GM13977 (cell line): ENCODE measurements at regions not wholly inside any gene's neighbourhood (a gene's known extent, or its start where the extent isn't known, plus 50 kb on each side); places are given as distances from the start of the nearest gene placed in this dataset.

Source experiments
- DNase-seq: peaks from one replicate; pipeline ENCODE4 v3.0.0; 2012; ENCODE audit warnings: low spot score
- in situ Hi-C: fragments of 300-500 bp; cut with MboI; formaldehyde crosslinking; loops from one replicate; pipeline ENCODE4 v1.12.0; 2022; ENCODE audit warnings: low sequenced_read_pairs, low pct_unique_long_range_greater_than_20kb, mixed read lengths, inconsistent platforms; ENCODE audit not compliant: unreplicated experiment
- TF ChIP-seq, protein P1 (sequence below): IDR thresholded peaks from 2 replicates; pipeline ENCODE4 v1.5.1; 2012; ENCODE audit warnings: mild to moderate bottlenecking, control low read depth; ENCODE audit not compliant: insufficient read depth; ENCODE audit errors: extremely low read depth, missing control alignments

DNA sequence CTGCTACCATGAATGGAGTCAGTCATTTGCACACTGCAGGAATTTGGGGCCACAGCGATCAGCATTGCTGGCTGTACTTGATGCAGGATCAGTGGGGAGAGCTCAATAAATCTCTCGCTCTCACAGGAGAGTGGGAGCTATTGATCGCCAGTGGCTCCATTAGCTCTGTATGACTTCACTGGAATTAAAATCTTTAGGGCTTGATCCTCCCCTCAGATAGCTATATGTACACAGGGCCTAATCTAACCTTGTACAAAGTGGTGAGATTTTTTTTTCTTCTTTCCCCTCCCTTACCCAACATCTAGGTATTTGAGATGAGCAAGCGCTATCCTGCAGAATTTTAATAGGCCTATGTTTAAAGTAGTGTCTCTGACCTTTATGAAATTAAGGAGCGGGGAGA lies 84.9 kb downstream of the IZUMO3 start:
- TF ChIP-seq, protein P1, sequence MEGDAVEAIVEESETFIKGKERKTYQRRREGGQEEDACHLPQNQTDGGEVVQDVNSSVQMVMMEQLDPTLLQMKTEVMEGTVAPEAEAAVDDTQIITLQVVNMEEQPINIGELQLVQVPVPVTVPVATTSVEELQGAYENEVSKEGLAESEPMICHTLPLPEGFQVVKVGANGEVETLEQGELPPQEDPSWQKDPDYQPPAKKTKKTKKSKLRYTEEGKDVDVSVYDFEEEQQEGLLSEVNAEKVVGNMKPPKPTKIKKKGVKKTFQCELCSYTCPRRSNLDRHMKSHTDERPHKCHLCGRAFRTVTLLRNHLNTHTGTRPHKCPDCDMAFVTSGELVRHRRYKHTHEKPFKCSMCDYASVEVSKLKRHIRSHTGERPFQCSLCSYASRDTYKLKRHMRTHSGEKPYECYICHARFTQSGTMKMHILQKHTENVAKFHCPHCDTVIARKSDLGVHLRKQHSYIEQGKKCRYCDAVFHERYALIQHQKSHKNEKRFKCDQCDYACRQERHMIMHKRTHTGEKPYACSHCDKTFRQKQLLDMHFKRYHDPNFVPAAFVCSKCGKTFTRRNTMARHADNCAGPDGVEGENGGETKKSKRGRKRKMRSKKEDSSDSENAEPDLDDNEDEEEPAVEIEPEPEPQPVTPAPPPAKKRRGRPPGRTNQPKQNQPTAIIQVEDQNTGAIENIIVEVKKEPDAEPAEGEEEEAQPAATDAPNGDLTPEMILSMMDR: no peak
- no peak for DNase-seq

DNA sequence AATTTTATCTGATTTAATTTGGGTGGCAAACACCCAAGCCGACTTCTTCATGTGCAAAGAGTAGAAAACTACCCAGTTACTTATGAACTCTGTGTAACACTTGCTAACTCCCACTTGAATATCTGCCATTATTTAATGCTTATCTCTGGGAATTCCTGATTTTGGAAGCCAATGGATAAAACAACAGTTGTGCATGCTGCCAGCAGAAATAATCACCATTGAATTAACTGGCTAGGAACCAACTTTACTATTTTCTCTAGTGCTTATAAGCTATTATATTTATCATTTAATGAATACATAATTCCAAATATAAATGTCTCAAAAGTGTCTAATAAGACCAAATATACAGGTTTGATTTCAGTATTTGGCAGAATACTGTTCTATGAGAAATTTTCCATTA lies 85.7 kb downstream of the IZUMO3 start:
- TF ChIP-seq, protein P1: no peak
- no peak for DNase-seq
- in situ Hi-C loops: no loop called here

More for the DNA sequence above, 84.9 kb downstream of the IZUMO3 start:
- in situ Hi-C loops: no loop called here

DNA sequence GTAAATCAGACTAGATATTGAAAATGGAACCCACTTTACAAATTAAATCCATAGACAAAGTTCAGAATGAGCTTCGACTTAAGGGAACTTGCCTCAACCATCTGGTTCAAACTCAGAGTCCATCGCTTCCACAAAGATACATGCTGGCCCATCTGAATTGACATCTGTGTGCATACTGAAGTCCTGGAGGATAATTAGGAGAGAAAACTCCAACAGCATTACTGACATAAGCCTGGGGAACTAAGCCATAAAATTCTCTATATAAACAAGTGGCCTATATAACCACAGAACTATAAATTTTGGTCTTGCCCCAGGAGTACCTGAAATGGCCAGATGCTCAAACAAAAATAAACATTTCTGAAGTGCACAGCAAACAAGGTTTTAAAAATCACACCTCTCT lies 94.4 kb downstream of the IZUMO3 start:
- DNase-seq: no peak
- TF ChIP-seq, protein P1: no peak
- in situ Hi-C loops: no loop called here

DNA sequence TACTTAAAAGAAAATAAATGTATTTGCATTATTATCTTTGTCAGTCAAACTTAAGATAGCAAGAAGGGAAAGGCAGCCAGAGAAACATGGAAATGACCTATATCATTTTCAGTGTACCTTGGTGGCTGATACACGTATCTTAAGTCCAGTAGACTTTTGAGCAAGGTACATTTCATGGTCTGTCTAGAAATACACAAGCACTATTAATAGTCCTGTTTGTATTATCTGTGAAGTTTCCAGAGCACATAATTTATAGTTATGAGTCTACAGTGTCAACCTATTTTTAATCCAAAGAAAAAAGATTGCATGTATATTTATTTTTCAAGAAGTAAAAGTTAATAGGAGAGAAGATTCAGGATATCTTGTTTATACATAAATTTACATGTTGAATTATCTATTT lies 95.7 kb downstream of the IZUMO3 start:
- TF ChIP-seq, protein P1: no peak
- no peak for DNase-seq
- in situ Hi-C loops: no loop called here

DNA sequence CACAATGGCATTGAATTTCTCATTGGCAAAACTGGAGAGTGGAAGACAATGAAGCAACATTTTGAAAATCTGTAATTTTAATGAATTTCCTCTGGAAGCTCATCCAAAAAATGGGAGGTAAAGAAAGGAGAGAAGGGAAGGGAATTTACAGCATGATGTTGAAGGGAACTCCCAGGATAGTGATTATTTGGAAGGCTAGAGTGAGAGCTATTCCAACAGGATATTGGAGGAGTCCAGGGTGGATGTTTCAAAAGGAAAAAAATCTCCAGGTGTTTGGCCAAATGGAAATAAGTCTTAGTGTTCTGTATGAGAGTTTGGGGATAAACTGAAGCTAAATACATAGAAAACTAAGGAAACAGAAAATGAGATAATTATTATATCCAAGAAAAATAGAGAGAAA lies 106.2 kb downstream of the IZUMO3 start:
- DNase-seq: no peak
- in situ Hi-C loops: no loop called here
- TF ChIP-seq, protein P1: no peak

DNA sequence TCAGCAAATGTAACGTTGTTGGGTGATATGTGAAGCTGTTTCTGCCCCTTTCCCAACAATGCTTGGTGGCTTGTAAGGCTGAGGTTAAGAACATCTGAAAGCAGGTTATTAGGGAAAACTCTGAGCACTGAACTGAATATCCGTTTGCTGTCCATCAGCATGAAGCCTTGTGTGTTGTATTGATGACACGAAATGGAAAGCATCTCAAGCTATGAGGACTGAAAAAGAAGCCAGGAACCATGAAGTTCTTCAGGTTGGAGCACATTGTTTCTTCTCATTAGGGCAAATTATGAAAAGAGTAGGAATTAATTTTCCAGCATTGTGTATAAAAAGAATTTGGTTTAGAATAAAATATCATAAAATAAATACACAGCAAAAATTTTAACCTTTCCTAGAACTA lies 106.8 kb downstream of the IZUMO3 start:
- no peak for DNase-seq
- in situ Hi-C loops: no loop called here
- TF ChIP-seq, protein P1: no peak

DNA sequence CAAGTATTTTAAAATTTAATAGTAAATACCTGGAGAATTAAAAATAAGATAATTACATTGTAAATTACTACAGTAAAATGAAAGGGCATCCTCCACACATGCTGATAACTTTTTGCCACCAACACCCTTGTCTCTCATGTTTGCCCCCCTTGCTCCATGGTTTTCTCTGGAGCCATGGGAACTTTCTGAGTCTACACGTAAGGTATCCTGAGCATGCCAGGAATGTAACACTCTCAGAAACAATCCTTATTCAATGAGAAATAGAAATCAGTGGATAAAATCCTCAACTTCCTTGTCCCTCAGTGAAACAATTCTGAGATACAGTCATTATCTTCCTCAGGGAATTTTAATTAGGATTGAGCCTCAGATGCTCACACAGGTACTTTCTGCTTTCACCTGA lies 108.9 kb downstream of the IZUMO3 start:
- TF ChIP-seq, protein P1: no peak
- DNase-seq: no peak
- in situ Hi-C loops: no loop called here
